ENCODE measurements at regions not wholly inside any gene's neighbourhood (a gene's known extent, or its start where the extent isn't known, plus 50 kb on each side); places are given as distances from the start of the nearest gene placed in this dataset.

- no peak for DNase-seq (ENCODE audit: insufficient read length, low spot score)
- no peak for TF ChIP-seq CTCF (IDR thresholded peaks at IDR 0.05; ENCODE audit: insufficient read depth, missing control alignments)
- no peak for FAIRE-seq
These were observed 230.1 kb downstream of the BRD1 start for GRCh38 chr22:49597428-49598039.

- no peak for DNase-seq (ENCODE audit: insufficient read length, low spot score)
- TF ChIP-seq CTCF (IDR thresholded peaks at IDR 0.05; ENCODE audit: insufficient read depth, missing control alignments), result no peak
- FAIRE-seq, result no peak
These were observed 232.1 kb downstream of the BRD1 start for GRCh38 chr22:49595465-49596078.

GRCh38 chr22:49594078-49594477, 233.6 kb downstream of the BRD1 start:
- no peak for FAIRE-seq
- no peak for TF ChIP-seq CTCF (IDR thresholded peaks at IDR 0.05; ENCODE audit: insufficient read depth, missing control alignments)
- DNase-seq (ENCODE audit: insufficient read length, low spot score), result no peak

GRCh38 chr22:49593509-49593908, 234.2 kb downstream of the BRD1 start:
- DNase-seq (ENCODE audit: insufficient read length, low spot score) (no peak), FAIRE-seq (no peak)
- no peak for TF ChIP-seq CTCF (IDR thresholded peaks at IDR 0.05; ENCODE audit: insufficient read depth, missing control alignments)

GRCh38 chr22:49592780-49593501, 234.7 kb downstream of the BRD1 start:
- DNase-seq (ENCODE audit: insufficient read length, low spot score) (no peak), FAIRE-seq (no peak)
- no peak for TF ChIP-seq CTCF (IDR thresholded peaks at IDR 0.05; ENCODE audit: insufficient read depth, missing control alignments)

GRCh38 chr22:49590851-49591445, 236.7 kb downstream of the BRD1 start:
- TF ChIP-seq CTCF (IDR thresholded peaks at IDR 0.05; ENCODE audit: insufficient read depth, missing control alignments), result no peak
- FAIRE-seq, result no peak
- DNase-seq (ENCODE audit: insufficient read length, low spot score), result no peak

All from D721Med (cell line).